Liver (tissue), 8 donors: ENCODE measurements at regions not wholly inside any gene's neighbourhood (a gene's known extent, or its start where the extent isn't known, plus 50 kb on each side); places are given as distances from the start of the nearest gene placed in this dataset.

Experiments
- DNase-seq: peaks from one replicate; pipeline ENCODE4 v3.0.0-alpha.2; 2017; ENCODE audit warnings: low spot score
- H3K27ac ChIP-seq, 2 donors: one replicate each; pipeline ENCODE4 v1.7.0; 2013; ENCODE audit warnings: inconsistent platforms in 2 of 2, low read length in 2 of 2, control low read depth in 1 of 2, low read depth in 1 of 2, mild to moderate bottlenecking in 1 of 2
- H3K27me3 ChIP-seq, 4 donors: one replicate each; pipeline versions ENCODE4 v1.6.1 to v1.7.0; 2013; ENCODE audit warnings: low read length in 3 of 4, inconsistent platforms in 1 of 4, mild to moderate bottlenecking in 1 of 4, moderate library complexity in 1 of 4; ENCODE audit not compliant: control insufficient read depth in 4 of 4, insufficient read depth in 4 of 4
- H3K36me3 ChIP-seq, 4 donors: one replicate each; pipeline versions ENCODE4 v1.6.1 to v1.7.0; 2013; ENCODE audit warnings: low read length in 3 of 4, mild to moderate bottlenecking in 3 of 4, low read depth in 1 of 4, moderate library complexity in 1 of 4; ENCODE audit not compliant: control insufficient read depth in 4 of 4, insufficient read depth in 3 of 4
- H3K4me1 ChIP-seq, 4 donors: one replicate each; pipeline versions ENCODE4 v1.6.1 to v1.7.0; 2013; ENCODE audit warnings: low read length in 3 of 4, mild to moderate bottlenecking in 3 of 4, moderate library complexity in 1 of 4; ENCODE audit not compliant: control insufficient read depth in 4 of 4, insufficient read depth in 4 of 4
- H3K4me3 ChIP-seq, 3 donors: one replicate each; pipeline versions ENCODE4 v1.6.1 to v1.7.0; 2013; ENCODE audit warnings: low read length in 3 of 3, control low read depth in 1 of 3, low read depth in 1 of 3, mild to moderate bottlenecking in 1 of 3
- H3K9ac ChIP-seq, 2 donors: one replicate each; pipeline ENCODE4 v1.7.0; 2013; ENCODE audit warnings: low read length in 2 of 2, mild to moderate bottlenecking in 2 of 2, moderate library complexity in 2 of 2, control low read depth in 1 of 2, low read depth in 1 of 2
- H3K9me3 ChIP-seq, 4 donors: one replicate each; pipeline versions ENCODE4 v1.6.1 to v1.7.0; 2013; ENCODE audit warnings: low read length in 3 of 4; ENCODE audit not compliant: control insufficient read depth in 4 of 4
- ATF3 ChIP-seq: IDR thresholded peaks from 2 replicates; pipeline ENCODE4 v1.6.1; 2016; ENCODE audit warnings: antibody characterized with exemption
- CTCF ChIP-seq: fragments of 150-350 bp; IDR thresholded peaks from 2 replicates; pipeline ENCODE4 v1.5.1; 2017; ENCODE audit warnings: improper control_type of control experiment, low read depth, low read length; ENCODE audit not compliant: missing input control
- EGR1 ChIP-seq, 2 donors: IDR thresholded peaks; 2 replicates each; pipeline ENCODE4 v1.6.1; 2016 to 2018; ENCODE audit warnings: antibody characterized with exemption in 2 of 2, low read depth in 2 of 2
- FOXA1 ChIP-seq: IDR thresholded peaks from 2 replicates; pipeline ENCODE4 v1.6.1; 2016; ENCODE audit warnings: antibody characterized with exemption
- FOXA2 ChIP-seq: IDR thresholded peaks from 2 replicates; pipeline ENCODE4 v1.6.1; 2016; ENCODE audit warnings: antibody characterized with exemption
- HNF4A ChIP-seq, 2 donors: conservative IDR thresholded peaks; 2 replicates each; pipeline ENCODE4 v1.6.1; 2016; ENCODE audit warnings: antibody characterized with exemption in 2 of 2, mild to moderate bottlenecking in 2 of 2
- HNF4G ChIP-seq: IDR thresholded peaks from 2 replicates; pipeline ENCODE4 v1.6.1; 2016; ENCODE audit warnings: antibody characterized with exemption
- JUND ChIP-seq, 2 donors: IDR thresholded peaks; 2 replicates each; pipeline ENCODE4 v1.6.1; 2016; ENCODE audit warnings: antibody characterized with exemption in 2 of 2
- MAX ChIP-seq: IDR thresholded peaks from 2 replicates; pipeline ENCODE4 v1.6.1; 2016; ENCODE audit warnings: antibody characterized with exemption
- NR2F2 ChIP-seq: IDR thresholded peaks from 2 replicates; pipeline ENCODE4 v1.6.1; 2016; ENCODE audit warnings: antibody characterized with exemption
- RAD21 ChIP-seq, 2 donors: IDR thresholded peaks; 2 replicates each; pipeline ENCODE4 v1.6.1; 2016; ENCODE audit warnings: antibody characterized with exemption in 2 of 2, mild to moderate bottlenecking in 2 of 2
- REST ChIP-seq: IDR thresholded peaks from 2 replicates; pipeline ENCODE4 v1.6.1; 2016; ENCODE audit warnings: antibody characterized with exemption, mild to moderate bottlenecking
- RXRA ChIP-seq, 2 donors: IDR thresholded peaks; 2 replicates each; pipeline ENCODE4 v1.6.1; 2017 to 2018; ENCODE audit warnings: antibody characterized with exemption in 2 of 2, mild to moderate bottlenecking in 1 of 2
- SP1 ChIP-seq: IDR thresholded peaks from 2 replicates; pipeline ENCODE4 v1.6.1; 2018; ENCODE audit warnings: antibody characterized with exemption, mild to moderate bottlenecking
- TAF1 ChIP-seq: conservative IDR thresholded peaks from 2 replicates; pipeline ENCODE4 v1.6.1; 2016; ENCODE audit warnings: antibody characterized with exemption, mild to moderate bottlenecking
- YY1 ChIP-seq: IDR thresholded peaks from 2 replicates; pipeline ENCODE4 v1.6.1; 2016; ENCODE audit warnings: antibody characterized with exemption, mild to moderate bottlenecking
- ZBTB33 ChIP-seq: IDR thresholded peaks from 2 replicates; pipeline ENCODE4 v1.6.1; 2016; ENCODE audit warnings: antibody characterized with exemption
- WGBS: extraction: QIAGEN DNeasy Blood & Tissue Kit; methylation state at CpG from one replicate; pipeline ENCODE4 v1.1.7; 2013; 5-methylcytosine and 5-hydroxymethylcytosine counted together
- donor health status: healthy.
- donor health status: healthy.
- donor health status: healthy.
- donor health status: healthy.
- donor health status: healthy.

GRCh38 chr2:200022511-200022910 lies 67.1 kb downstream of the MAIP1 start (continued):
- TF ChIP-seq ZBTB33 (no peak), YY1 (no peak), FOXA1 (no peak), EGR1 (IDR thresholded peaks at IDR 0.05; ENCODE audit: low read depth in 2 of 2) (no peak), SP1 (no peak), MAX (no peak), RXRA (IDR thresholded peaks at IDR 0.05) (no peak), JUND (IDR thresholded peaks at IDR 0.05) (no peak), ATF3 (no peak), RAD21 (IDR thresholded peaks at IDR 0.05) (no peak), TAF1 (no peak), NR2F2 (no peak)

GRCh38 chr2:200023570-200023969 lies 68.2 kb downstream of the MAIP1 start:
- no peaks in the 10 kb centered on the region for H3K4me1 ChIP-seq
- H3K9ac ChIP-seq, result no peak overlapping the region
- no peak overlapping the region for H3K4me3 ChIP-seq
- no peak overlapping the region for H3K27ac ChIP-seq
- no peaks in the 10 kb centered on the region for H3K27me3 ChIP-seq
- no peak for TF ChIP-seq TAF1
- no peak for TF ChIP-seq HNF4A (conservative IDR thresholded peaks at IDR 0.05)
- TF ChIP-seq ZBTB33, result no peak
- TF ChIP-seq FOXA1, result no peak
- TF ChIP-seq ATF3, result no peak
- TF ChIP-seq EGR1 (IDR thresholded peaks at IDR 0.05; ENCODE audit: low read depth in 2 of 2), result no peak
- TF ChIP-seq FOXA2, result no peak
- no peak for TF ChIP-seq MAX
- TF ChIP-seq HNF4G, result no peak
- no peaks in the 10 kb centered on the region for H3K36me3 ChIP-seq
- WGBS, result 90% methylated on average over 1 of the region's 1 CpG
- DNase-seq, result no peak
- H3K9me3 ChIP-seq, result no peaks in the 10 kb centered on the region

- Histone ChIP-seq H3K27ac (no peak overlapping the region), H3K4me3 (no peak overlapping the region), H3K27me3 (no peaks in the 10 kb centered on the region), H3K36me3 (no peaks in the 10 kb centered on the region), H3K9ac (no peak overlapping the region), H3K9me3 (no peaks in the 10 kb centered on the region), H3K4me1 (no peaks in the 10 kb centered on the region)
- no peak for DNase-seq
- TF ChIP-seq HNF4A (conservative IDR thresholded peaks at IDR 0.05) (no peak), CTCF (no peak), RXRA (IDR thresholded peaks at IDR 0.05) (no peak), JUND (IDR thresholded peaks at IDR 0.05) (no peak), ATF3 (no peak), RAD21 (IDR thresholded peaks at IDR 0.05) (no peak), TAF1 (no peak), REST (no peak), MAX (no peak)
- 68% methylated on average over 2 of the region's 2 CpGs for WGBS
Measured at GRCh38 chr2:200025717-200026116, 70.3 kb downstream of the MAIP1 start.
